ENCODE measurements at regions not wholly inside any gene's neighbourhood (a gene's known extent, or its start where the extent isn't known, plus 50 kb on each side); places are given as distances from the start of the nearest gene placed in this dataset.

DNA sequence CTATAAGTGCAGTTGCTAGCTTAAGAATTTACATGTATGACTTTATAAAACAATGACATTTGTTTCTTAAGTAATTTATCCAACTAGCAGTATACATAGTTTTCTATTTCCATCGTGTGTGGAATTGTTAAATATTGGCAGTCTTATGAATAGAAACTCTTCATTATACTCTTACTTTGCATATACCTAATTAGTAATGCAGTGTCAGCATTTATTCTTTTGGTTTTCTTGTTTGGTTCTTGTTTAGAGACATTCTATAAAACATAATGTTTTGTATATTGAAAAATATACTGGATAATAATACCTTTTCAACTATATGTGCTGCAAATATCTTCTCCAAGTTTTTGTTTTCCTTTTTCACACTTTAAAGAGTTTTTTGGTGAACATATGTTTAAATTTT lies 760.2 kb downstream of the VGLL3 start:
- Histone ChIP-seq H3K36me3 (ENCODE audit: insufficient read depth, low read length) (no peaks in the 10 kb centered on the region), H3K4me1 (ENCODE audit: insufficient read depth, low read length) (no peaks in the 10 kb centered on the region), H3K27ac (ENCODE audit: low read depth in 1 of 2, low read length in 2 of 2) (no peak overlapping the region), H3K9me3 (ENCODE audit: control insufficient read depth in 1 of 2, insufficient read depth in 1 of 2, low read length in 2 of 2) (no peaks in the 10 kb centered on the region), H3K27me3 (ENCODE audit: control insufficient read depth in 1 of 2, insufficient read depth in 2 of 2, low read length in 2 of 2) (no peaks in the 10 kb centered on the region), H3K4me3 (ENCODE audit: low read length) (no peak overlapping the region)
- H3K4me1 Mint-ChIP-seq (ENCODE audit: low read depth): no peaks in the 10 kb centered on the region
- H3K27ac Mint-ChIP-seq: no peak overlapping the region
- no peaks in the 10 kb centered on the region for H3K36me3 Mint-ChIP-seq (ENCODE audit: low read depth)
- TF ChIP-seq, protein P1, sequence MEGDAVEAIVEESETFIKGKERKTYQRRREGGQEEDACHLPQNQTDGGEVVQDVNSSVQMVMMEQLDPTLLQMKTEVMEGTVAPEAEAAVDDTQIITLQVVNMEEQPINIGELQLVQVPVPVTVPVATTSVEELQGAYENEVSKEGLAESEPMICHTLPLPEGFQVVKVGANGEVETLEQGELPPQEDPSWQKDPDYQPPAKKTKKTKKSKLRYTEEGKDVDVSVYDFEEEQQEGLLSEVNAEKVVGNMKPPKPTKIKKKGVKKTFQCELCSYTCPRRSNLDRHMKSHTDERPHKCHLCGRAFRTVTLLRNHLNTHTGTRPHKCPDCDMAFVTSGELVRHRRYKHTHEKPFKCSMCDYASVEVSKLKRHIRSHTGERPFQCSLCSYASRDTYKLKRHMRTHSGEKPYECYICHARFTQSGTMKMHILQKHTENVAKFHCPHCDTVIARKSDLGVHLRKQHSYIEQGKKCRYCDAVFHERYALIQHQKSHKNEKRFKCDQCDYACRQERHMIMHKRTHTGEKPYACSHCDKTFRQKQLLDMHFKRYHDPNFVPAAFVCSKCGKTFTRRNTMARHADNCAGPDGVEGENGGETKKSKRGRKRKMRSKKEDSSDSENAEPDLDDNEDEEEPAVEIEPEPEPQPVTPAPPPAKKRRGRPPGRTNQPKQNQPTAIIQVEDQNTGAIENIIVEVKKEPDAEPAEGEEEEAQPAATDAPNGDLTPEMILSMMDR (IDR thresholded peaks at IDR 0.05): no peak
- H3K4me3 Mint-ChIP-seq: no peak overlapping the region
- intact Hi-C loops (cut with DNase I, micrococcal nuclease): no loop called here
- no peaks in the 10 kb centered on the region for H3K27me3 Mint-ChIP-seq
- DNase-seq: no peak
- H3K9me3 Mint-ChIP-seq: no peaks in the 10 kb centered on the region
- ChIA-PET POLR2A (no interaction called here), CTCF (no interaction called here)
- ATAC-seq (ENCODE audit: poor library complexity): no peak

DNA sequence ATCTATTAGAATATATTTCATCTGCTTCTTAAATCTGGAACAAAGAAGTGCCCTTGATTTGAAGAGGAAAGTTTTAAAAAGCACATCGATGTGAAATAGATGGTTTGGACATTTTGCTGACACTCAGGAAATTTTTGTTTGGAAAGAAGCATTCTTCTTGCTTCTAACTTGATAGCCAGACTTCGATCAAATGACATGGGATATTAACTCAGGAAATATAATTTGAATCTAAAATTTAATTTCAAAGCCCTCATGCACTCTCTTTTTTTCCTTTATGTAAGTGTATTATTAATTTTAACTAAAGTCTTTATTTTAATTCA lies 761.2 kb downstream of the VGLL3 start:
- Mint-ChIP-seq H3K36me3 (ENCODE audit: low read depth) (no peaks in the 10 kb centered on the region), H3K27ac (no peak overlapping the region), H3K27me3 (no peaks in the 10 kb centered on the region), H3K4me3 (no peak overlapping the region), H3K4me1 (ENCODE audit: low read depth) (no peaks in the 10 kb centered on the region), H3K9me3 (no peaks in the 10 kb centered on the region)
- DNase-seq (no peak), ATAC-seq (ENCODE audit: poor library complexity) (no peak)
- H3K4me3 ChIP-seq (ENCODE audit: low read length): no peak overlapping the region
- intact Hi-C loops (cut with DNase I, micrococcal nuclease): no loop called here
- H3K4me1 ChIP-seq (ENCODE audit: insufficient read depth, low read length): no peaks in the 10 kb centered on the region
- no peaks in the 10 kb centered on the region for H3K9me3 ChIP-seq (ENCODE audit: control insufficient read depth in 1 of 2, insufficient read depth in 1 of 2, low read length in 2 of 2)
- ChIA-PET POLR2A (no interaction called here), CTCF (no interaction called here)
- TF ChIP-seq, protein P1 (IDR thresholded peaks at IDR 0.05): no peak
- H3K27ac ChIP-seq (ENCODE audit: low read depth in 1 of 2, low read length in 2 of 2): no peak overlapping the region
- no peaks in the 10 kb centered on the region for H3K36me3 ChIP-seq (ENCODE audit: insufficient read depth, low read length)
- H3K27me3 ChIP-seq (ENCODE audit: control insufficient read depth in 1 of 2, insufficient read depth in 2 of 2, low read length in 2 of 2): no peaks in the 10 kb centered on the region

DNA sequence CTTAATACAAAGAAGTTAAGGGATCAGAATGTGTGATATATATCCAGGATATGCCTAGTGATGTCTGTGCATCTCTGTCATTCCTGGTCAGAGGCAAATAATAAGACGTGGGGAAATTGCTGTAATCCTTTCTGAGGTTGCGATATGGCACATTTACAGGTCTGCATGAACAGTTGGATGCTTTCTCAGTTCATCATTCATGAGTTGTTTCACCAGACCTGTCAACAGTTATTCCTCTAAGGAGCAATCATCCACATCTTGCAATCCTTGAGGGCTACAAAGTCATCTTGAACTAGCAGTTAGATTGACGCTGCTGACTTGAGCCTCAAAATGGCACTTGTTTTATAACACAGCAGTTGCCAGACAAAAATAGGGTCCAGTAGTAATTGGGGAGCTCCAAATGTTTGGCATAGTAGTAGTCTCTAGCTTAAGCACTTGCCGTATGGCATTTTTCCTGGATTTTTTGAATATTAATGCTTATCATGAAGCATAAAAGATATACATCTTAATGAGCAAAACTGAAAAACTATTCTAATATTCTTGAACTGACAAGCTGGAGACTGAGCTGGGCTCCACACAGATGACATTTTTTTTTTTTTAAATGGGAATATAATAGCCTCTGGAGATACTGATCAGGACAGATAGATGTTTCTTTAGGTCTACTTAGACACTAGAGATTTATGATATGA lies 761.7 kb downstream of the VGLL3 start:
- Histone ChIP-seq H3K4me1 (ENCODE audit: insufficient read depth, low read length) (no peaks in the 10 kb centered on the region), H3K27me3 (ENCODE audit: control insufficient read depth in 1 of 2, insufficient read depth in 2 of 2, low read length in 2 of 2) (no peaks in the 10 kb centered on the region), H3K4me3 (ENCODE audit: low read length) (no peak overlapping the region), H3K9me3 (ENCODE audit: control insufficient read depth in 1 of 2, insufficient read depth in 1 of 2, low read length in 2 of 2) (no peaks in the 10 kb centered on the region), H3K36me3 (ENCODE audit: insufficient read depth, low read length) (no peaks in the 10 kb centered on the region), H3K27ac (ENCODE audit: low read depth in 1 of 2, low read length in 2 of 2) (no peak overlapping the region)
- no peak for ATAC-seq (ENCODE audit: poor library complexity)
- H3K4me1 Mint-ChIP-seq (ENCODE audit: low read depth): no peaks in the 10 kb centered on the region
- DNase-seq: no peak
- H3K36me3 Mint-ChIP-seq (ENCODE audit: low read depth): no peaks in the 10 kb centered on the region
- intact Hi-C loops (cut with DNase I, micrococcal nuclease): no loop called here
- ChIA-PET CTCF (no interaction called here), POLR2A (no interaction called here)
- H3K9me3 Mint-ChIP-seq: no peaks in the 10 kb centered on the region
- H3K4me3 Mint-ChIP-seq: no peak overlapping the region
- TF ChIP-seq, protein P1 (IDR thresholded peaks at IDR 0.05): no peak
- H3K27me3 Mint-ChIP-seq: no peaks in the 10 kb centered on the region
- H3K27ac Mint-ChIP-seq: no peak overlapping the region

Data from CD4-positive, alpha-beta T cell (primary cell).